CD1c-positive myeloid dendritic cell (primary cell): ENCODE measurements at regions not wholly inside any gene's neighbourhood (a gene's known extent, or its start where the extent isn't known, plus 50 kb on each side); places are given as distances from the start of the nearest gene placed in this dataset.

Source experiments
- DNase-seq: peaks from one replicate; pipeline ENCODE4 v3.0.0-alpha.2; 2016; ENCODE audit errors: extremely low spot score

- no peak for DNase-seq
Measured at GRCh38 chr2:174668075-174668474, 70.5 kb upstream of the WIPF1 start.

GRCh38 chr2:174667250-174667860 is 69.8 kb upstream of the WIPF1 start:
- DNase-seq = peak; percentile 39

- no peak for DNase-seq
Measured at GRCh38 chr2:174666845-174667244, 69.2 kb upstream of the WIPF1 start.

GRCh38 chr2:174666312-174666711 is 68.7 kb upstream of the WIPF1 start:
- peak; percentile 82 for DNase-seq

- peak; percentile 27 for DNase-seq
Measured at GRCh38 chr2:174664084-174664759, 66.6 kb upstream of the WIPF1 start.

GRCh38 chr2:174663550-174663949 is 65.9 kb upstream of the WIPF1 start:
- DNase-seq = peak; percentile 86

- peak; percentile 76 for DNase-seq
Measured at GRCh38 chr2:174662859-174663258, 65.3 kb upstream of the WIPF1 start.

GRCh38 chr2:174662459-174662858 is 64.9 kb upstream of the WIPF1 start:
- peak; percentile 28 for DNase-seq

- no peak for DNase-seq
Measured at GRCh38 chr2:174660984-174661675, 63.5 kb upstream of the WIPF1 start.

GRCh38 chr2:174659069-174659900 is 61.7 kb upstream of the WIPF1 start:
- DNase-seq = peak; percentile 12

GRCh38 chr2:174656676-174657176 is 59.1 kb upstream of the WIPF1 start:
- no peak for DNase-seq

- DNase-seq = no peak
Measured at GRCh38 chr2:174656035-174656434, 58.4 kb upstream of the WIPF1 start.

- no peak for DNase-seq
Measured at GRCh38 chr2:174654419-174654941, 56.9 kb upstream of the WIPF1 start.

GRCh38 chr2:174648896-174649295 is 51.3 kb upstream of the WIPF1 start:
- no peak for DNase-seq
